Osteoblast (primary cell): ENCODE measurements at regions not wholly inside any gene's neighbourhood (a gene's known extent, or its start where the extent isn't known, plus 50 kb on each side); places are given as distances from the start of the nearest gene placed in this dataset.

Source experiments
- DNase-seq: peaks from one replicate; pipeline ENCODE4 v3.0.0; 2011; ENCODE audit warnings: low spot score, mixed read lengths; ENCODE audit not compliant: insufficient read length; ENCODE audit errors: missing footprints
- H2AFZ ChIP-seq: 2 replicates; pipeline ENCODE4 v1.6.0; 2011; ENCODE audit warnings: mild to moderate bottlenecking, low read length
- H3K27ac ChIP-seq: 2 replicates; pipeline ENCODE4 v1.5.1; 2011; ENCODE audit warnings: mild to moderate bottlenecking, low read depth, low read length, moderate library complexity
- H3K27me3 ChIP-seq: 2 replicates; pipeline ENCODE4 v1.6.0; 2012; ENCODE audit warnings: mild to moderate bottlenecking, control low read depth, inconsistent platforms, low read length, moderate library complexity; ENCODE audit not compliant: insufficient read depth
- H3K36me3 ChIP-seq: 2 replicates; pipeline ENCODE4 v1.5.1; 2011; ENCODE audit warnings: mild to moderate bottlenecking, low read length, control low read depth, moderate library complexity; ENCODE audit not compliant: insufficient read depth
- H3K4me1 ChIP-seq: 2 replicates; pipeline ENCODE4 v1.5.1; 2011; ENCODE audit warnings: mild to moderate bottlenecking, low read length, control low read depth, moderate library complexity; ENCODE audit not compliant: insufficient read depth
- H3K4me2 ChIP-seq: 2 replicates; pipeline ENCODE4 v1.6.0; 2011; ENCODE audit warnings: mild to moderate bottlenecking, low read length; ENCODE audit not compliant: insufficient read depth
- H3K4me3 ChIP-seq: fragments of 200-600 bp; sonication (generic); 3 replicates; pipeline ENCODE4 v1.5.1; 2012; ENCODE audit warnings: mild to moderate bottlenecking, low read length, inconsistent platforms; ENCODE audit not compliant: insufficient read depth
- H3K79me2 ChIP-seq: 2 replicates; pipeline ENCODE4 v1.6.0; 2012; ENCODE audit warnings: mild to moderate bottlenecking, low read length, control low read depth, inconsistent platforms; ENCODE audit not compliant: insufficient read depth
- H3K9me3 ChIP-seq: 2 replicates; pipeline ENCODE4 v1.5.1; 2011; ENCODE audit warnings: low read depth, low read length, control low read depth
- H4K20me1 ChIP-seq: 2 replicates; pipeline ENCODE4 v1.6.0; 2012; ENCODE audit warnings: mild to moderate bottlenecking, low read length, control low read depth; ENCODE audit not compliant: insufficient read depth
- CTCF ChIP-seq: IDR thresholded peaks from 2 replicates; pipeline ENCODE4 v1.5.1; 2011; ENCODE audit warnings: mild to moderate bottlenecking, low read depth, low read length, moderate library complexity; ENCODE audit errors: extremely low read depth

GRCh38 chr12:85352016-85352415 is 72.0 kb downstream of the ALX1 start:
- H3K27me3 ChIP-seq, result no peaks in the 10 kb centered on the region
- no peak overlapping the region for H3K4me2 ChIP-seq
- no peak for TF ChIP-seq CTCF
- H2AFZ ChIP-seq, result no peak overlapping the region
- no peak for DNase-seq
- no peaks in the 10 kb centered on the region for H4K20me1 ChIP-seq
- H3K36me3 ChIP-seq, result no peaks in the 10 kb centered on the region
- H3K4me1 ChIP-seq, result no peaks in the 10 kb centered on the region
- no peak overlapping the region for H3K4me3 ChIP-seq
- H3K9me3 ChIP-seq, result no peaks in the 10 kb centered on the region
- no peaks in the 10 kb centered on the region for H3K79me2 ChIP-seq
- H3K27ac ChIP-seq, result no peak overlapping the region

DNA sequence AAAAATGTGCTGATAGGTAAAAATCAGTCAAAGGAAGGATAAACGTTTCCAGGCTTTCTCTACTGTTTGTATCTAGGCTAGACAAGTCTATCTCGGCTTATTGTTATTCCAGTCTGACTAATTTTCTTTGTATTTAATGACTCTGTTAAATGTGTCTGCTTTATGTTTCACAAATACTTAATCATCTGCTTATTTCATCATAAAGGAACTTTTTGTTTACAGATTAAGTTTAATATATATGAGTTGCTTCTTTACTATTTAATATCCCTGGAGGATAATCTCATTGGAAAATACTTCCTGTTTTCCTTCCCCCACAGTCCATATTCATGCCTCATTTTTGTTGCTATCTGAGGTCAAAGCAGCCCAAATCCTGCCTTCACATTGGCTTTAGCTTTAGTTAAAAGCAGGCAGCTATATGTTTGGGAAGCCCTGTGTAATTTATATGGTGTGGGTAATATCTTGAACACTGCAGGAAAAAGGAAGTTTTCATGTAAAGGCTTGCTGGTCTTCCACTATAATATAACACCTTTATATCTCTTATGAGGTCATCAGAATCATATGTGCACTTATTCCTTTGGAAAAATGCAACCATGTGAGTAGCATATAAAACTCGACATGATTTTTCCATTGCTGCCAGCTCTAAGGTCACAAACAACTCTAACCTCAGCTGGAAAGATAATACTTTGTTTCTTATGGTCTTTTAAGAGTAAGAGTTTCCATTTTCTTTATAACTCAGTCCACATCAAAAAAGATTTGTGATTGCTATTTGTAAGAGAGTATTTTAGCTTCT is 76.8 kb downstream of the ALX1 start:
- H3K27me3 ChIP-seq, result no peaks in the 10 kb centered on the region
- no peaks in the 10 kb centered on the region for H3K4me1 ChIP-seq
- no peak overlapping the region for H2AFZ ChIP-seq
- H3K4me3 ChIP-seq, result no peak overlapping the region
- no peak for DNase-seq
- no peak overlapping the region for H3K4me2 ChIP-seq
- no peaks in the 10 kb centered on the region for H3K79me2 ChIP-seq
- no peaks in the 10 kb centered on the region for H3K9me3 ChIP-seq
- H3K27ac ChIP-seq, result no peak overlapping the region
- no peaks in the 10 kb centered on the region for H3K36me3 ChIP-seq
- no peak for TF ChIP-seq CTCF
- H4K20me1 ChIP-seq, result no peaks in the 10 kb centered on the region

GRCh38 chr12:85357609-85358008 is 77.6 kb downstream of the ALX1 start:
- no peak for TF ChIP-seq CTCF
- H3K4me2 ChIP-seq, result no peak overlapping the region
- H3K36me3 ChIP-seq, result no peaks in the 10 kb centered on the region
- H3K4me1 ChIP-seq, result no peaks in the 10 kb centered on the region
- no peaks in the 10 kb centered on the region for H3K27me3 ChIP-seq
- no peaks in the 10 kb centered on the region for H4K20me1 ChIP-seq
- H3K79me2 ChIP-seq, result no peaks in the 10 kb centered on the region
- no peak overlapping the region for H3K4me3 ChIP-seq
- no peak overlapping the region for H2AFZ ChIP-seq
- no peak for DNase-seq
- H3K9me3 ChIP-seq, result no peaks in the 10 kb centered on the region
- no peak overlapping the region for H3K27ac ChIP-seq

DNA sequence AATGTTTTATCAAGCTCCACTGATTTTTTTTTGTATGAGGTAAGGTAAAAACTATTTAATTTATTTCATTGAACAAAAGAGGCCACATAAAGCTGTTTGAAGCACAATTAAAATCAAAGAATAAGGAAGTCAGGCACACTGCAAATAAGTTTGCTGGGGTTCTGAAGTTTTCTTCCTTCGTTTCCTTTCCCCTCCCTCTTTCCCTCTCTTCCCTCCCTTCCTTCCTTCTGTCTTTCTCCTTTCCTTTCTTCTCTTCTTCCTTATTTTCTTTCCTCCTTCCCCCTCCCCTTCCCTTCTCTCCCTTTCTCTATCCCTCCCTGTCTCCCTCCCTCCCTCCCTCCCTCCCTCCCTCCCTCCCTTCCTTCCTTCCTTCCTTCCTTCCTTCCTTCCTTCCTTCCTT is 78.7 kb downstream of the ALX1 start:
- Histone ChIP-seq H3K4me2 (no peak overlapping the region), H4K20me1 (no peaks in the 10 kb centered on the region), H3K9me3 (no peaks in the 10 kb centered on the region), H3K4me3 (no peak overlapping the region), H3K27me3 (no peaks in the 10 kb centered on the region), H3K4me1 (no peaks in the 10 kb centered on the region), H3K79me2 (no peaks in the 10 kb centered on the region), H3K27ac (no peak overlapping the region), H2AFZ (no peak overlapping the region), H3K36me3 (no peaks in the 10 kb centered on the region)
- DNase-seq, result no peak
- no peak for TF ChIP-seq CTCF
